ENCODE measurements at regions not wholly inside any gene's neighbourhood (a gene's known extent, or its start where the extent isn't known, plus 50 kb on each side); places are given as distances from the start of the nearest gene placed in this dataset.

DNA sequence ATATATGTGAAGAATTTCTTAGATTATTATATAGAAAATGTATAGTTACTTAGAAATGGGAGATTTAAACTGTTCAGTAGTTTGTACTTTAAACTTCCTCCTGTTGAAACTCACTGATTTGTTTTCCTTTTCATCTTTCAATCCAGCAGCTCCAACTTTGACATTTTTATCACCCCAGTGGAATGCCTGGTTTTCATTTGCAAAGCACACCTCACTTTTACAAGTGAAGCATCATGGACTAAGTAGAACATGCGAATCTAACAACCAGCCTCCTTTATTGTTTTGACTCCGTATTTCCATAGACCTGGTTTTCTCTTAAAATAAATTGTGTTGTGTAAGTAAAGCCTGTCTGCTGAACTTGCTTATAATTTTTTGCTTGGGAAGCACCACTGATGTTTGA, 97.8 kb upstream of the ROBO2 start (continued):
- no peak for TF ChIP-seq BRCA1 (IDR thresholded peaks at IDR 0.05; ENCODE audit: low read depth, low read length)

DNA sequence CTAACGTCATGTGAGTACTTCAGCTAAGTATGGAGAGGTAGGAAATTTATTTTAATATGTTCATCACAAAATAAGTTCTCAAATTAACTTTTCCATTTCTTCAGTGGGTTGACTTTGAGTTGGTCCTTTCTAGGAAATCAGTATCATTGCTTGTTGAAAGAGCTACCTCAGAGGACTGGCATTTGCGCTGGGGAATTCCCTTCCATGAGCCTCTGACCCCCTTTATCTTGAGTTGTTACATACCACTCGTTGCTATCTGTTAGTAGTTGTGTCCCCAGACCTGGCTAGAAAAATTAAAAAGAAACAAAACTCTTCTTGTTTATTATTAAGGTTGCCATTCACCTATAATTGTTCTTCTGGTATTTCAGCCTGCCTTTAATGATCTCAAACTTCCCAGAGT, 96.8 kb upstream of the ROBO2 start:
- Histone ChIP-seq H4K5ac (ENCODE audit: insufficient read length, low read depth, low read length) (no peak overlapping the region), H3K9me3 (ENCODE audit: insufficient read depth in 2 of 2, low read depth in 1 of 2, low read length in 1 of 2) (no peaks in the 10 kb centered on the region), H4K8ac (ENCODE audit: extremely low read depth, insufficient read depth, low read length) (no peak overlapping the region), H3K4ac (replicated peaks; ENCODE audit: insufficient read length, low read depth, low read length) (no peak overlapping the region), H3K23me2 (ENCODE audit: low read depth, low read length) (no peaks in the 10 kb centered on the region), H3K4me3 (ENCODE audit: extremely low read depth in 1 of 4, insufficient read depth in 2 of 4, low read depth in 3 of 4, low read length in 4 of 4) (no peak overlapping the region), H2BK15ac (ENCODE audit: low read length) (no peak overlapping the region), H3K36me3 (ENCODE audit: control insufficient read depth in 2 of 4, insufficient read depth in 4 of 4, low read length in 3 of 4) (no peaks in the 10 kb centered on the region), H3K79me2 (ENCODE audit: control insufficient read depth in 1 of 2, insufficient read depth in 2 of 2, low read length in 2 of 2) (no peaks in the 10 kb centered on the region), H2AFZ (ENCODE audit: low read length) (no peak overlapping the region), H3K18ac (ENCODE audit: extremely low read depth, low read length) (no peak overlapping the region), H3K4me2 (ENCODE audit: insufficient read depth in 1 of 2, low read depth in 2 of 2, low read length in 2 of 2) (no peak overlapping the region; a peak in 1 of 4 replicates), H3K27ac (ENCODE audit: low read depth, low read length) (no peak overlapping the region), H3K79me1 (ENCODE audit: low read depth, low read length) (no peaks in the 10 kb centered on the region), H3K27me3 (replicated peaks in 1 of 4; ENCODE audit: control insufficient read depth in 3 of 4, extremely low read depth in 1 of 4, insufficient read depth in 3 of 4, low read length in 3 of 4) (no peaks in the 10 kb centered on the region), H2BK20ac (ENCODE audit: low read length) (no peak overlapping the region), H2BK5ac (ENCODE audit: low read depth, low read length) (no peak overlapping the region), H3K9ac (replicated peaks in 1 of 4; ENCODE audit: extremely low read depth in 1 of 4, low read depth in 3 of 4, low read length in 3 of 4) (no peak overlapping the region), H2BK120ac (replicated peaks; ENCODE audit: low read depth, low read length) (no peak overlapping the region), H3K56ac (replicated peaks; ENCODE audit: insufficient read length, low read depth, low read length) (no peak overlapping the region), H2AK5ac (ENCODE audit: low read depth, low read length) (no peak overlapping the region), H2BK12ac (ENCODE audit: low read depth, low read length) (no peak overlapping the region), H4K20me1 (replicated peaks in 1 of 2; ENCODE audit: control insufficient read depth in 1 of 2, insufficient read depth in 2 of 2, low read length in 2 of 2) (no peaks in the 10 kb centered on the region), H3K23ac (ENCODE audit: insufficient read length) (no peak overlapping the region), H3K4me1 (replicated peaks in 1 of 4; ENCODE audit: control insufficient read depth in 3 of 4, insufficient read depth in 4 of 4, low read length in 3 of 4) (peaks cover 0 to 2% (median 0%) of the 10 kb centered on the region in 4 experiments; a peak in 2 of 7 replicates), H4K91ac (replicated peaks; ENCODE audit: insufficient read length, low read length) (no peak overlapping the region), H3K14ac (ENCODE audit: insufficient read length) (no peak overlapping the region)
- POLR2A ChIA-PET (ENCODE audit: partially characterized antibody) = no interaction called here
- DNase-seq (ENCODE audit: low read depth in 1 of 2, low spot score in 2 of 2) = peak in 1 of 2 experiments; percentile 21
- no peak for TF ChIP-seq YY1 (IDR thresholded peaks at IDR 0.05; ENCODE audit: low read depth, low read length)
- peak; percentile 50; the same call in 1 of the 2 replicates for TF ChIP-seq JUN (IDR thresholded peaks at IDR 0.05; ENCODE audit: low read depth, low read length)
- no peak for TF ChIP-seq NRF1 (IDR thresholded peaks at IDR 0.05; ENCODE audit: low read depth, low read length)
- no peak for TF ChIP-seq GTF2F1 (IDR thresholded peaks at IDR 0.05; ENCODE audit: borderline replicate concordance, low read depth, low read length)
- TF ChIP-seq TEAD4 (IDR thresholded peaks at IDR 0.05; ENCODE audit: low read depth, low read length) = 0 out of 2 replicates have a peak, but pooled peaks have one; percentile 46
- no peak for TF ChIP-seq TAF7 (optimal IDR thresholded peaks at IDR 0.05; ENCODE audit: borderline replicate concordance, low read depth, low read length)
- no peak for TF ChIP-seq RNF2 (IDR thresholded peaks at IDR 0.05; ENCODE audit: borderline replicate concordance, low read depth, low read length, missing control alignments, poor library complexity, severe bottlenecking)
- TF ChIP-seq BRCA1 (IDR thresholded peaks at IDR 0.05; ENCODE audit: low read depth, low read length) = no peak
- no peak for TF ChIP-seq KDM5A (IDR thresholded peaks at IDR 0.05; ENCODE audit: low read length)
- WGBS, 2 experiments (ENCODE audit: extremely low coverage in 1 of 2, insufficient coverage in 1 of 2, insufficient read length in 1 of 2, insufficient replicate concordance in 2 of 2, low coverage in 1 of 2, low lambda C conversion rate in 2 of 2, missing lambda C conversion rate in 1 of 2) = 79% methylated on average over 3 of the region's 3 CpGs; no CpG with 5 or more reads in 1 of the 2 experiments
- CTCF ChIA-PET (ENCODE audit: partially characterized antibody) = no interaction called here
- no peak for FAIRE-seq

All from H1 (cell line).